UCSD-AML1 (cell line): ENCODE measurements at regions not wholly inside any gene's neighbourhood (a gene's known extent, or its start where the extent isn't known, plus 50 kb on each side); places are given as distances from the start of the nearest gene placed in this dataset.
"Not testable (repeated sequence)": the region's sequence is repeated elsewhere in the genome, so short reads cannot be mapped to it uniquely, and the experiment has no call there.

Experiments
- DNase-seq: peaks from one replicate; lab custom pipeline; 2025; ENCODE audit not compliant: unreplicated experiment; lab: John Stamatoyannopoulos, UW

DNA sequence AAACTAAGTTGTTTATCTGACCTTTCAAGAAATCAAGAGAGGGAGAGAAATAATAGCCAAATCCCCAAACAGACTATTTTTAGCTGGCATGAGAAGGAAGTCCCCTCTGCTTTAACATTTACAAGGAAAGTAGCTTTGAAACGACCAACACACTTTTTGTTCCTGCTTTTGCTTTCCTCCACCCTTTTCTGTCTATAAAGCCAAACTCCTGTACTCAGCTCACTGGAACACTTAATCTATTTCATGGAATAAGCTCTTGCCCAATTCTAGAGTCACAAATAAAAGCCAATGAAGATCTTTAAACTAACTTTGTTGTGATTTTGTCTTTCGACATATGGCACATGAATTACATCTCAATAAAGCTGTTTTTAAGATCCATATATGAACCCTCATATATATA, 86.8 kb upstream of the CCDC71L start:
- DNase-seq = no peak

DNA sequence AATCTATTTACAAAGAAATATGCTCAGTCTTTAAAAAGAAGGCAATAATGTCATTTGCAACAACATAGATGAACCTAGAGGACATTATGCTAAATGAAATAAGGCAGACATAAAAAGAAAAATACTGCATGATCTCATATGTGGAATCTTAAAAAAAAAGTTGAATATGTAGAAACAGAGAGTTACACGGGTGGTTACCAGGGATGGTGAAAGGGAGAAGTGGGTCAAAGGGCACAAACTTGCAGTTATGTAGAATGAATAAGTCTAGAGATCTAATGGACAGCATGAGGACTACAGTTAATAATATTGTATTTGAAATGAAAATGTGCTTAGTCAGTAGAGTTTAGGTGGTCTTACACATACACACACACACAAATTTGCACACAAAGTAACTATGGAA, 88.2 kb upstream of the CCDC71L start:
- DNase-seq = no peak

- DNase-seq = no peak
Measured at GRCh38 chr7:106750773-106751172, 89.8 kb upstream of the CCDC71L start.

GRCh38 chr7:106752367-106752766, 91.4 kb upstream of the CCDC71L start:
- DNase-seq = no peak

DNA sequence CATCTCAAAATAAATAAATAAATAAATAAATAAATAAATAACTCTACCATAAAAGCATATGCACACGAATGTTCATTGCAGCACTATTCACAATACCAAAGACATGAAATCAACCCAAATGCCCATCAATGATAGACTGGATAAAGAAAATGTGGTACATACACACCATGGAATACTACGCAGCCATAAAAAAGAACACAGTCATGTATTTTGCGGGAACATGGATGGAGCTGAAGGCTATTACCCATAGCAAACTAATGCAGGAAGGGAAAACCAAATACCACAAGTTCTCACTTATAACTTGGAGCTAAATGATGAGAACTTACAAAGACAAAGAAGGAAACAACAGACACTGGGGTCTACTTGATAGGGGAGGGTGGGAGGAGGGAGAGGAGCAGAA, 94.1 kb upstream of the CCDC71L start:
- DNase-seq = not testable (repeated sequence)

- no peak for DNase-seq
Measured at GRCh38 chr7:106755641-106756040, 94.7 kb upstream of the CCDC71L start.

- no peak for DNase-seq
Measured at GRCh38 chr7:106756071-106756470, 95.1 kb upstream of the CCDC71L start.

GRCh38 chr7:106756884-106757283, 95.9 kb upstream of the CCDC71L start:
- DNase-seq = no peak

GRCh38 chr7:106757846-106758245, 96.9 kb upstream of the CCDC71L start:
- DNase-seq = no peak

DNA sequence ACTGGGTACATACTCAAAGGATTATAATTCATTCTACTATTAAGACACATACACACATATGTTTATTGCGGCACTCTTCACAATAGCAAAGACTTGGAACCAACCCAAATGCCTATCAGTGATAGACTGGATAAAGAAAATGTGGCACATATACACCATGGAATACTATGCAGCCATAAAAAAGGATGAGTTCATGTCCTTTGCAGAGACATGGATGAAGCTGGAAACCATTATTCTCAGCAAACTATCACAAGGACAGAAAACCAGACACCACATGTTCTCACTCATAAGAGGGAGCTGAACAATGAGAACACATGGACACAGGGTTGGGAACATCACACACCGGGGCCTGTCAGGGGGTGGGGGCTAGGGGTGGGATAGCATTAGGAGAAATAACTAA, 101.9 kb upstream of the CCDC71L start:
- DNase-seq = not testable (repeated sequence)

DNA sequence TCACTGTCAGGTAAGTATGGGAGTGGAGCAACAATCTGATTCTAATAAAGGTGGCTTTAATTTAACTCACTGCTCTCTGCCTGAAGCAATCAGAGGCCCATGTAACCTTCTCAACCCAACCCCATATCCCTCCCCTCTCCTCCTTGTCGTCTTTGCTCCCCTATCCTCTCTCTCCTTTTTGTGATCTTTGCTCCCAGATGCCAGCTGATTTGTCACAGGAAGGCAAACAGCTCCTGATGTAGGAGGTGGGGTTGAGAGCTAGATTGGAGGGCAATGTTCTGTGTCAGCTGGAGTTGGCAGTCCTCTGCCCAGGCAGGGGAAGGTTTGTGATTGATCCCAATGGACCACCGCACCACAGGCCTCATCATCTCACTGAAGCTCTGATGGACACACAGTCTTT, 101.4 kb upstream of the PIK3CG start:
- DNase-seq = no peak

DNA sequence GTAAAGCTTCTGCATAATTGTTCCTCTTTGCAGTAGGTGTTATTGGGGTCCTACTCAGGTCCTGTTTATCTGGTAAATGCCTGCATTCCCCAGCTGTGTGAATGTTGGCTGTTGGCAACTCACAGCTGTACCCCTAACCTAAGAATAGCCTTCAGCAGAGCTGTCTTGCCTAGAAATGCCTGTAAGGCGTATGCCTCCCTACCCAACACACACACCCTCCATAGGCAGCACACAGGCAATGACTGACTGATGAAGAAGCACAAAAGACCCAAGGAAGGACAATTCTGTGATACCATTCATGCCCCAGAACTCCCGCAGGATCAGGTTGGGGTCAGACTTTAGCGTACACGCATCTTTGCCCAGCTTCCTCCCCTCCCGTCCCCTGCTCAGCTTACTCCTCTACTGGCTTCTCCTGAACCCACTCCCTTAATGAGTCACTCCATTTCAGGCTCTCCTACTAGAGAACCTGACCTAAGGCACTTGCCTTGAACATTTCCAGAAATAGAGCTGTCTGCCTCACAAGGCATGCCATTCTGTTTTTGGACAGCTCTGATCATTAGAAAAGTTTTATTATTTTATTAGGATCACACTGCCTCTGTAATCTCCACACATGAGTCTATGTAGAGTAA, 99.2 kb upstream of the PIK3CG start:
- no peak for DNase-seq

DNA sequence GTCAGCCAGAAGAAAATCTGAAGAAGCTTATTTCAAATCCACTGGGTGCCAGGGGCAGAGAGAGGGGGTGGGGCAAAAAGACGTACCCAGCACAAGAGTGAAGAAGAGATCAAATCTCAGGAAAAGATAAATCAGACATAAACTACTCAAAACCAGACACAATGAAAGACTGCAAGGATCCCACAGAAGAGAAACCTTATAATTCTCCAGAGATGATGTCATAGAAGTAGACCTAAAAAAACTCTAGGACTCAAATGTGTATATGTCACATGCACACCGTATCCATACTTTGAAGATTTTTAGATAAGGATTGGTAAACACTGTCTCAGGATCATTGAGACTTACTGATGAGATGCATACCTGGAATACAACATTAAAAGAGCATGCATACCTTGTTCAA, 98.5 kb upstream of the PIK3CG start:
- DNase-seq = no peak

- DNase-seq = no peak
Measured at GRCh38 chr7:106767078-106767477, 98.0 kb upstream of the PIK3CG start.

GRCh38 chr7:106767498-106768323, 97.4 kb upstream of the PIK3CG start:
- DNase-seq = no peak

- DNase-seq = no peak
Measured at GRCh38 chr7:106768324-106768751, 96.7 kb upstream of the PIK3CG start.

GRCh38 chr7:106770191-106770590, 94.9 kb upstream of the PIK3CG start:
- DNase-seq = no peak

GRCh38 chr7:106772655-106773108, 92.4 kb upstream of the PIK3CG start:
- DNase-seq = no peak

DNA sequence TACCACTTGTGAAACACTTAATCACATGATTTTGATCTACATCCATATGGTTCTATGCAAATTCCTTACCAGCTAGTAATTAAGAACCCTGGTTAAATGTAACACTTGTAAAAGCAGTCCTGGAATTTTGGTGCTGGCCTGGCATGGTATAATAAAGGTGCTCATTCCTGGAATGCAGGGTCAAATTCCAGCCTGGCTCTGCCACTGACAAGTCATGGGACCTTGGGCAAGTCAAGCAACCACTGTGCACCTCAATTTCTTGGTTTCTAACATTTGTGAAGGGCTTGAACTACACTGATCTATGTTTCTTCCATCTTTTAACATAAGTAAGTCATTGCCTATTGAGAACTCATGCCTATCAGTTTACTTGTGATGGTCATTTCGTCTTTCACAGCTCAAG, 91.9 kb upstream of the PIK3CG start:
- no peak for DNase-seq

DNA sequence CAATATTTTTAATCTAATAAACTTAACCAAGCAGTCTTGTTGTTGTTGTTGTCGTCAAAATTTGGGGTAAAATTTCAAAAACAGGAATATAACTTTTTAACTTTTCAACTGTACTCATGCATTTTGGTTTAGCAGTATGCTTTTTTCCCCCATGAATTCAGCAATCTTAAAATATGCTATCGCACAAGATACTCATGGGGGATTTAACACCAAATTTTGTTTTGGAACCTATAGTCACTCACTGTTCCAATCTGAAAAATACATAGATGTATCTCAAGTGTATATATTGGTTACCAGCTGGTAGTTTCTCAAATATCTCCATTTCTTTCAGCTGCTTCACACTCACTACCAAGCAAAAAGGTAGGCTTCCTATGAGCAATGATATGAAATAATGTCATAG, 91.4 kb upstream of the PIK3CG start:
- no peak for DNase-seq

GRCh38 chr7:106774213-106774767, 90.8 kb upstream of the PIK3CG start:
- DNase-seq = no peak
